ENCODE measurements at regions not wholly inside any gene's neighbourhood (a gene's known extent, or its start where the extent isn't known, plus 50 kb on each side); places are given as distances from the start of the nearest gene placed in this dataset.

DNA sequence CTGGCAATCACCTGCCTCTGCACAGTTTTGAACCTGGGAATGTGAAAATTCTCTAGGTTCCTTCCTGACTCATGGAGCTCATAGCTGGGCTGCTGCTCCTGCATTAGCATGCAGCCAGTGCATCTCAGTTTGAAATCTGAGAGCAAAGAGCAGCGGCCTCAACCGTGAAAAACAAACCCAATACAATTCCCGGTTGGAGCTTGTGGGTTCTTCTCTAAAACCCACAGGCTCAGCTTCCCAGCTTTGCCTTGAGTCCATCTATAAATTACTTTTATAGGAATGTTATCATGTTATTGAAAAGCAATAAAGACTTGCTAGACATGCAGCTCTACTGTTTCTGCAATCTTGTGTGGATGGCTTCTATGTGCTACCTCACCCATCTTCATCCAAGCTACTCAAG lies 191.7 kb downstream of the CXCL12 start:
- Histone ChIP-seq H3K27me3 (ENCODE audit: insufficient read depth, low read length, poor library complexity) (no peaks in the 10 kb centered on the region), H3K27ac (ENCODE audit: low read length) (no peak overlapping the region), H2AFZ (ENCODE audit: low read depth, low read length) (no peak overlapping the region), H3K4me1 (ENCODE audit: insufficient read depth, low read length) (no peaks in the 10 kb centered on the region), H3K4me3 (ENCODE audit: low read depth in 1 of 2, low read length in 2 of 2) (no peak overlapping the region), H3K9ac (ENCODE audit: low read depth, low read length) (no peak overlapping the region), H3K4me2 (ENCODE audit: insufficient read depth, low read length) (no peak overlapping the region), H4K20me1 (ENCODE audit: insufficient read depth, low read length) (no peaks in the 10 kb centered on the region), H3K9me3 (ENCODE audit: insufficient read depth, low read length, severe bottlenecking) (no peaks in the 10 kb centered on the region), H3K36me3 (ENCODE audit: insufficient read depth, low read length) (no peaks in the 10 kb centered on the region), H3K79me2 (ENCODE audit: insufficient read depth, low read length) (no peaks in the 10 kb centered on the region)
- ATAC-seq (ENCODE audit: insufficient read depth, low read depth) (no peak), DNase-seq (no peak)
- no peak for TF ChIP-seq EZH2 (IDR thresholded peaks at IDR 0.05; ENCODE audit: borderline replicate concordance, low read depth, low read length, severe bottlenecking)
- TF ChIP-seq CTCF (IDR thresholded peaks at IDR 0.05; ENCODE audit: borderline replicate concordance, extremely low read depth, low read length, poor library complexity, severe bottlenecking), result no peak

- no peak overlapping the region for H3K4me2 ChIP-seq (ENCODE audit: insufficient read depth, low read length)
- no peak overlapping the region for H3K27ac ChIP-seq (ENCODE audit: low read length)
- no peaks in the 10 kb centered on the region for H3K9me3 ChIP-seq (ENCODE audit: insufficient read depth, low read length, severe bottlenecking)
- no peak overlapping the region for H2AFZ ChIP-seq (ENCODE audit: low read depth, low read length)
- no peaks in the 10 kb centered on the region for H3K4me1 ChIP-seq (ENCODE audit: insufficient read depth, low read length)
- no peaks in the 10 kb centered on the region for H3K36me3 ChIP-seq (ENCODE audit: insufficient read depth, low read length)
- no peak overlapping the region for H3K9ac ChIP-seq (ENCODE audit: low read depth, low read length)
- H4K20me1 ChIP-seq (ENCODE audit: insufficient read depth, low read length), result no peaks in the 10 kb centered on the region
- no peaks in the 10 kb centered on the region for H3K27me3 ChIP-seq (ENCODE audit: insufficient read depth, low read length, poor library complexity)
- ATAC-seq (ENCODE audit: insufficient read depth, low read depth) (no peak), DNase-seq (no peak)
- H3K79me2 ChIP-seq (ENCODE audit: insufficient read depth, low read length), result no peaks in the 10 kb centered on the region
- no peak overlapping the region for H3K4me3 ChIP-seq (ENCODE audit: low read depth in 1 of 2, low read length in 2 of 2)
- no peak for TF ChIP-seq CTCF (IDR thresholded peaks at IDR 0.05; ENCODE audit: borderline replicate concordance, extremely low read depth, low read length, poor library complexity, severe bottlenecking)
- TF ChIP-seq EZH2 (IDR thresholded peaks at IDR 0.05; ENCODE audit: borderline replicate concordance, low read depth, low read length, severe bottlenecking), result no peak
Measured at GRCh38 chr10:44192435-44192834, 192.5 kb downstream of the CXCL12 start.

GRCh38 chr10:44190541-44190940 lies 194.4 kb downstream of the CXCL12 start:
- DNase-seq (no peak), ATAC-seq (ENCODE audit: insufficient read depth, low read depth) (no peak)
- Histone ChIP-seq H3K27me3 (ENCODE audit: insufficient read depth, low read length, poor library complexity) (no peaks in the 10 kb centered on the region), H3K4me2 (ENCODE audit: insufficient read depth, low read length) (no peak overlapping the region), H2AFZ (ENCODE audit: low read depth, low read length) (no peak overlapping the region), H4K20me1 (ENCODE audit: insufficient read depth, low read length) (no peaks in the 10 kb centered on the region), H3K79me2 (ENCODE audit: insufficient read depth, low read length) (no peaks in the 10 kb centered on the region), H3K4me3 (ENCODE audit: low read depth in 1 of 2, low read length in 2 of 2) (no peak overlapping the region), H3K36me3 (ENCODE audit: insufficient read depth, low read length) (no peaks in the 10 kb centered on the region), H3K9me3 (ENCODE audit: insufficient read depth, low read length, severe bottlenecking) (no peaks in the 10 kb centered on the region), H3K9ac (ENCODE audit: low read depth, low read length) (no peak overlapping the region), H3K4me1 (ENCODE audit: insufficient read depth, low read length) (no peaks in the 10 kb centered on the region), H3K27ac (ENCODE audit: low read length) (no peak overlapping the region)
- no peak for TF ChIP-seq EZH2 (IDR thresholded peaks at IDR 0.05; ENCODE audit: borderline replicate concordance, low read depth, low read length, severe bottlenecking)
- TF ChIP-seq CTCF (IDR thresholded peaks at IDR 0.05; ENCODE audit: borderline replicate concordance, extremely low read depth, low read length, poor library complexity, severe bottlenecking), result no peak

DNA sequence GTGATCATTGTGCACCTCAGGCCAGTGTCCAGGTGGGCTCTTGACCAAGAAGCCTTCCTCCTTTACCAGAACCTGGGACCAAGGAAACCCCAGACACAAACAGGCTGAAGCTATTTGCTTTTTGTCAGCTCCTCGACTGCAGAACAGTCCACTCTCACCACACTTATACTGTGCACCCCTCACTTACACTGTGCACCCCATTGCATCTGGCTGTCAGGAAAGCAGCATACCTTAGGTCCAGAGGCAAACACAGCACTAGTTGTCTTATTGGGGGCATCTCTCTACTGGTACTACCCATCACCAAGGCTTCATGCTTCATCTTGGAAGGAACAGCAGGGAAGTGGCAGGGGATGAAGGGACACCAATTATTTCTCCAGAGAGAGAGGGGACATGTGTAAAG lies 198.1 kb downstream of the CXCL12 start:
- H3K79me2 ChIP-seq (ENCODE audit: insufficient read depth, low read length), result no peaks in the 10 kb centered on the region

More for the DNA sequence above, 198.1 kb downstream of the CXCL12 start:
- no peak for ATAC-seq (ENCODE audit: insufficient read depth, low read depth)
- Histone ChIP-seq H3K4me2 (ENCODE audit: insufficient read depth, low read length) (no peak overlapping the region), H3K4me1 (ENCODE audit: insufficient read depth, low read length) (no peaks in the 10 kb centered on the region), H3K4me3 (ENCODE audit: low read depth in 1 of 2, low read length in 2 of 2) (no peak overlapping the region), H3K9me3 (ENCODE audit: insufficient read depth, low read length, severe bottlenecking) (no peaks in the 10 kb centered on the region), H3K27me3 (ENCODE audit: insufficient read depth, low read length, poor library complexity) (no peaks in the 10 kb centered on the region), H3K36me3 (ENCODE audit: insufficient read depth, low read length) (no peaks in the 10 kb centered on the region), H4K20me1 (ENCODE audit: insufficient read depth, low read length) (no peaks in the 10 kb centered on the region), H2AFZ (ENCODE audit: low read depth, low read length) (no peak overlapping the region), H3K27ac (ENCODE audit: low read length) (no peak overlapping the region), H3K9ac (ENCODE audit: low read depth, low read length) (no peak overlapping the region)
- no peak for DNase-seq
- TF ChIP-seq CTCF (IDR thresholded peaks at IDR 0.05; ENCODE audit: borderline replicate concordance, extremely low read depth, low read length, poor library complexity, severe bottlenecking) (no peak), EZH2 (IDR thresholded peaks at IDR 0.05; ENCODE audit: borderline replicate concordance, low read depth, low read length, severe bottlenecking) (no peak)
